GM21619 (cell line): ENCODE measurements at regions not wholly inside any gene's neighbourhood (a gene's known extent, or its start where the extent isn't known, plus 50 kb on each side); places are given as distances from the start of the nearest gene placed in this dataset.
"Not testable (repeated sequence)": the region's sequence is repeated elsewhere in the genome, so short reads cannot be mapped to it uniquely, and the experiment has no call there.

Experiments used
- ATAC-seq: cut with Tn5 transposase; IDR thresholded peaks from one replicate; pipeline ENCODE4 v1.9.1; 2021; ENCODE audit not compliant: unreplicated experiment

DNA sequence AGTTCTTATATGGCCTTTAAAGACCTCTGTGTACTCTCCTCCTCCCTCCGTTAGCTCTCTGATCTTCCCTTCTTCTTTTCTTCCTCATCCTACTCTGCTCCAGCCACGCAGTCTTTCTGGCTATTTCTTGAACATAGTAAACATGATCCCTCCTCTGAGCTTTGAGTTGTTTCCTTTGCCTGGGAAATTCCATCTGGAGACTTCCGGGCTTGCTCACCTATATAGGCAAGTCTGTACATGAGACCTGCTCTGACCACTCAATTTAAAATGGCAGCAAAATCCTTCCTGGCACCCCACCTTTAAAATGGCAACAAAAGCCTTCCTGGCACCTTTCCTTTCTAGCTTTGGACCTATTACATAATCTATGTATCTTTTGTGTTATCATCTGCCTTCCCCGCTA is 517.6 kb downstream of the TTLL7 start:
- not testable (repeated sequence) for ATAC-seq

DNA sequence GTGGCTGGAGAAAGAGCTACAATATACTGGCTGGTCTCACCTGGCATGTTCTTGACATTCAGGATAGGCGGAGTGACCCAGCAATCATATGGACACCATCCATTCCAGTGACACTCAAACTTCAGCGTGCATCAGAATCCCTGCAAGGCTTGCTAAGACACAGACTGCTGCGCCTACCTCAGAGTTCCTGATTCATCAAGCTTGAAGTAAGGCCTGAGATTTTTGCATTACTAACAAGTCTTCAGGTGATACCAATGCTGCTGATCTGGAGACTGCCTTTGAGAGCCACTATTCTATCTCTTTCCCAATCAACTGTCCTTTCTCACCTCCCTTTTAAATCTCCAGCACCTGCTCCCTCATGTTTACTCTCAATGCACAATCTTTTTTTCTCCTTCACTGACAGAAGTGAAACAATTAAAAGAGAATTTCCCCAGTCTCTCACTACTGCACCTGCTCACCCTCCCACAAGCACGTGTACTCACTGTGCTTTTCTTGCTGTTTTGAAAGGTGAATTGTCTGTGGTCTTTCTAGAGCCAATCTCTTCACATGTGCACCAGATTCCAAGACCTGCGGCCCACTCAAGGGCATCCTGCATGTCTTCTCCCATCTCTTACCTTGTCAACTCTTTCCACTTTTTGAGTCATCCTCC is 519.2 kb downstream of the TTLL7 start:
- ATAC-seq: not testable (repeated sequence)

DNA sequence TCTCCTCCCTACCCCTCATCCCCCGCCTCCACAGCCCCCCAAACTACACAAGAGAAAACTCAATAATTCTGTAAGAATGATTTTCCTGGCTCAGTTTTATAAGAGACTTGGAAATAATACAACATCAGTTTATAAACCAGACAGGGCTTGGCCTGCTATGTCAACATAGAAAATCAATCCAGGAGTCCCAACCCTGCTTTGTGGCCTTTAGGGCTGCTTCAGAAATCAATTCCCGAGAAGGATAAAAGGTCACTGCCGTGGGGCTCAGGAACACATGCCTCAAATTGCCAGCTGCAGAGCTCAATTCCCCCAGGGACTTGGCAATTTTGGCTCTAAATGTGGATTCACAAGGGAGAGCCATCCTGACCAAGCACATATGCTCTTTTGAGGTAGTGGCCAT is 520.8 kb downstream of the TTLL7 start:
- ATAC-seq: not testable (repeated sequence)

DNA sequence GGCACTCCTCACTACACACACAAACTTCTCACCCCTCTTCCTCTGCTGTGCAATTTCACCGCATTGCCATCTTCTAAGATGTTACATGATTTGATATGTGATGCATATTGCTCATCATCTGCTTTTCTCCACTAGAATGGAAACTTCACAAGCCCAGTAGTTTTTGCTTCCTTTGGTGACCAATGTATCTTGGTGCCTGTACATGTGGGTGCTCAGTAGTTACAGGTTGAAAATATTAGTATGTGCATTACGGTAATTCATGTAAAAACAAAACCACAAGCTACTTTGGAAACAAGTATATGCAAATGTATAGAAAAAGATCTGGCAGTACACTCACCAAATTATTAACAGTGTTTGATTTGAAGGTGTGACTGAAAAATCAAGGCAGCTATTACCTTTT is 522.4 kb downstream of the TTLL7 start:
- ATAC-seq: peak; percentile 80

DNA sequence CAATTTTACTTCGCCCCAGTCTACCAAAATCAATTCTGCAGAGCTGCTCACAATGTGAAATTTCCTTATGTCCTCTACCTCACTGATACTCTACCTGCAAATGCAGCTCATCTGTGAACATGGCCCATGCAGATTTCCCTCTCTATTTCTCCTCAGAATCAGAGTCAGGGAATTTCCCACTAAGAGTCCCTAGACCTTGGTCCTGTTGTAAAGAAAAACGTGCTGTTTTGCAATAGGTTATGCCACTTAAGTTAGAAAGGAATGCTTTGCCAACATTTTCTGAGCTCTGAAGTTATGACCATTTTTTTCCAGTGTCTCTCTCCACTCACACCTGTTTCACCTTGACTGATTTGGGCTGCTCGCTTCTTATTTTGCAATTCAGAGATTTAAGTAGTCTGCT is 524.0 kb downstream of the TTLL7 start:
- not testable (repeated sequence) for ATAC-seq

GRCh38 chr1:83473986-83474385 is 524.9 kb downstream of the TTLL7 start:
- not testable (repeated sequence) for ATAC-seq

GRCh38 chr1:83472066-83472465 is 526.9 kb downstream of the TTLL7 start:
- ATAC-seq: not testable (repeated sequence)

DNA sequence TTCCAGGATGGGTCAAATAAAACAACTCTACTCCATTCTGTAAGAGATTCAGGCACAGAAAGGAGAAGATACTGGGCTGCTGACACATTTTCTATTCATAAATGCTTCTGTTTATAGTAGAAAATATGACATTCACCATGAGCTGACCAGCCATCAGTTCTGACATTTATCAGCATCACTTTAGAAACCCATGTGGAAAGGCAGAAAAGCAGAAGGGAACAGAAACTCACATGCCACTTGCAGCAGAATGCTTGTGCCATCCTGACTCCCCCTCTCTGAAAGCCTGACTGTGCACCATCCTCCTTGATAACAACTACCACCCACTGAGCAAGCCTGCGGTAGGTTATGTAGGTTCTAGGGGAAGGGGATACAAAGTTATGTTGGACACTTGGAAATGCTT is 527.7 kb downstream of the TTLL7 start:
- not testable (repeated sequence) for ATAC-seq

DNA sequence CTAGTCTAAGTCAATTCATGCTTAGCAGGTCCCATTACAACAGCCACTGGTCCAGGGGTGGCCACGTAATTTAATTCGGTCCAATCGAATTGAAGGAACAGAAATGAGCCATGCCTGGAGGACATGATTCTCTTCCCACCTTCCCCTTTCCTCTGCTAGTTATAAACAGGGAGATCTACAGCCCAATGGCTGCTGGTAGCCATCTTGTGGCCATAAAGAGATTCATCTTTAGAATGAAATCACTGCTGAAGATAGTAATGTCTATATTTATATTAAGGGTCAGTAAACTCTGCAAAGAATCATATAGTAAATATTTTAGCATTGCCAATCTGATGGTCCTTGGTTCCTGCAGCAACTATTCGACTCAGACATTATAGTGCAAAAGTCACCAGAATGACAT is 530.6 kb downstream of the TTLL7 start:
- ATAC-seq: not testable (repeated sequence)

DNA sequence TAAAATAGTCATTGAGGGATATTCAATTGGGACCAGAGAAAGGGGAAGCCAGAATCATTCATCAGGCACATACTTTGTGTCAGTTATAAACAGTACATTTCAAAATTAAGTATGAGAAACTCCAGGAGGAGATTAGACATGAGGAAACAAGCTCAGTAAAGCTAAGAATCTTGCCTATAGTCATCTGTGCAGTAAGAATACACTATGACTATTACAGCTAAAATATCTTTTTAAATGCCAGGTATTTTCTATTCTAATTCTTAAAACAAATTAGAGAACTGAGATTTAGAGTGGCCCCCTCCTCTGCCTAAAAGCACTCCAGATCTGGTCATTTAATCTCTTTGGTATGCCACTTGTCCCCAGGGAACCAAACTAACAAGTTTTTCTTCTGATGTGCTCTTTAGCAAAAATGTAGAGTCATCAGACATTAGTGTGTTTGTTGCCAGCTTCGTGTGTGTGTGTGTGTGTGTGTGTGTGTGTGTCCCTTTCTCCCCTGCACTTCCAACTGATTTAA is 541.1 kb downstream of the TTLL7 start:
- ATAC-seq: not testable (repeated sequence)

DNA sequence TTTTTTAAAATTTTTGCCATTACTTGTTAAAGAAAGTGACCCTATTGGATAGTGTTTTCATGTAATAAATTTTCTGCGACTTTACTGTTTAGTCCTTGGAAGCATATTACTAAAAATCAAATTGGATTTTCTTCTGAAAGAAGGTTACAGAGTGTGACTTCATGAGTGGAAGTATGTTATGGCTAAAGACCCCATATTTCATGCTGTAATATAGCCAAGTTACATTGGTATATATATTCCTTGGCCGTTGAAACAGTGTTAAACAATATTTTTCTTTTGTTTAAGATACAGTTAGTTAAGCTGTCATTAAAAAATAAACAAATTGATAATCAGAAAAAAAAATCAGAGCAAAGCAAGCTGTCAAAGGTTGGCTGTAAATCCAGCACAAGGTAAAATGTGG is 541.7 kb downstream of the TTLL7 start:
- ATAC-seq: not testable (repeated sequence)

GRCh38 chr1:83455753-83456152 is 543.2 kb downstream of the TTLL7 start:
- ATAC-seq: not testable (repeated sequence)

DNA sequence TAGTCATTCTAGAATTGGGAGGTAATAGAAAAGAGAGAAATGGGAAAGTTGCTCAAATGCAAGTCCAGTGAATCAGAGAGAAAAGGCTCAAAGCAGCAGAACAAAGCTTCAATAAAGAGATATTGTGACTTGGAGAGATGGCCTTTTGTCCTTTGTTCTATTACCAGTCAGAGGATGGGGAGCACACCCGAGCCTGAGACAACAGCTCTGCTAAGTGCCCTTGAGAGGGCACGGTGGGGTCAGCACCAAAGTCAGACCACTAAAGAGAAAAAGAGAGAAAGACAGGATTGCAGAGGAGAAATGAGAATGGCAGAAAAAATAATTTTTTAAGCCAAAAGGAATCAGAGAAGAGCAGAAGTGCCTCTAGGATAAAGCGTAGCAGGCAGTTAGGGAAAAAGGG is 553.1 kb downstream of the TTLL7 start:
- ATAC-seq: not testable (repeated sequence)

DNA sequence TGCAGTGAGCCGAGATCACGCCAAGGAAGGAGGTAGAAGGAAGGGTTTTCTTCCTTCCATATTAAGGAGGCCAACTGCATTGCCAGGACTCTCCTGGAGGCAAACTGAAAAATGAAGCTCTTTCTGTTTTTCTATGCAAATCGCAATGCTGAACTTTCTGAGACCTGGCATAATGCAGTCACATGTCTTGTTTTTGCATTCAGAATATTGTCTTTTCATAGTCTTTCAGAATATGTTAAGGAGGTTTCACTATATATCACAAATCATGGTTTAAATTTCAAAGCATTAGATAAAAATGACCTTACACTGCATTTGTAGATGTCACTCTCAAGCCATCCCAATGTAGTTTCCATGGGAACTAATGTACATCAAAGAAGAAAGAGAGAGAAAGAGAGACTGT is 556.5 kb downstream of the TTLL7 start:
- not testable (repeated sequence) for ATAC-seq

- not testable (repeated sequence) for ATAC-seq
These were observed 558.3 kb downstream of the TTLL7 start for GRCh38 chr1:83440586-83440985.

DNA sequence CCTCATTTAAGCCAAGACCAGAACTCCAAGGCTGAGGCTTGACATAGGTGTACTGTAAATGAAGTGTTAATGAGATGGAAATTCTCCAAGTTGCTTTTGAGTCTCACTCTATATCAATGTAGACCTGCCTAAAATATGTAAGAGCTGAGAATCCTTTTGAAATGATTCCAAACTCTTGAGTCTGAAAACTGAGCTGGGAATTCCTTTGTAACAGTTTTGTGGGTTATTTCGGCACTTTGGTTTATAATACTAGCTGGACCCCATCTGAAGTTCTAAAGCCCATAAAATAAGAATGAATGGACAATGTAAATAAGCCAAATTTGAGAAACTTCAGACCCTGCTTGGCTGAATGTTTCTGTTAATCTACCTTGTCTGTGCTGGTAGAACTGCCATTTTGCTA is 558.9 kb downstream of the TTLL7 start:
- not testable (repeated sequence) for ATAC-seq

- not testable (repeated sequence) for ATAC-seq
These were observed 560.6 kb downstream of the TTLL7 start for GRCh38 chr1:83438316-83438715.

- not testable (repeated sequence) for ATAC-seq
These were observed 563.6 kb downstream of the TTLL7 start for GRCh38 chr1:83435336-83435735.

DNA sequence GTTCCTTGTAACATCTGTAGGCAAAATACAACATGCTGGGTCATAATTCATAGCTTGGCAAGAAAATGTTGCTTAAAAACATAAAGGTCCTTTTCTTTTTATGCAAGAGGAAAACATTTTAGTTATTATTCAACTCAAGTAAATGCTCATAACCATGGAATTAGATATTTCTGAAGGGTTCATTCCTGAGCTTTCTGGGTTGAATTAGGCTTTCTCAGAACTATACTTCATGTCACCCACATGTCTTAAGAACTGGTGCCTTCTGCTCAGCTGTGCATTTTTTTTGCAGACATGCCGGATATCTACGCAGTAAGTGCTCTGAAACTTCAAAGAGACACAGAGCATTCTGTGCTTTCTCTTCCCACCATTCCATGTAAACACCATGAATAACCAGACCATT is 571.4 kb downstream of the TTLL7 start:
- ATAC-seq: not testable (repeated sequence)

DNA sequence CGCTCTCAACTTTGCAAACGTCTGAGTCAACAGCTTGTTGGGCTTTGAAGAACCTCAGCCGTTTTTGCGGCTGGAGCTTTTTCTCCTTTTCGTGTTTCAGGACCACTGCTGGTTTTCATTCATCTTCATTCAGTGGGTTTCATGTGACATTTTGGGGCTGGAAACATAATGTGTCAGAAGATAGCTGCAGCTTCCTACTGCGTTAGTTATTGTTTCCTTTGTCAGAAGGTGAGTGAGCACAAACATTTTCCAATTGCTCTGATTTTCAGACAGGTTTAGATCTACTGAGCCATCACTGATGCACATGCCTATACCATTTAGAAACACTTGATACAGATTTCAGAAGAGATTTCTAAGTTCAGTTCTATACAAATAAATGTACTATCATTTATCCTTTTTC is 575.5 kb downstream of the TTLL7 start:
- not testable (repeated sequence) for ATAC-seq

DNA sequence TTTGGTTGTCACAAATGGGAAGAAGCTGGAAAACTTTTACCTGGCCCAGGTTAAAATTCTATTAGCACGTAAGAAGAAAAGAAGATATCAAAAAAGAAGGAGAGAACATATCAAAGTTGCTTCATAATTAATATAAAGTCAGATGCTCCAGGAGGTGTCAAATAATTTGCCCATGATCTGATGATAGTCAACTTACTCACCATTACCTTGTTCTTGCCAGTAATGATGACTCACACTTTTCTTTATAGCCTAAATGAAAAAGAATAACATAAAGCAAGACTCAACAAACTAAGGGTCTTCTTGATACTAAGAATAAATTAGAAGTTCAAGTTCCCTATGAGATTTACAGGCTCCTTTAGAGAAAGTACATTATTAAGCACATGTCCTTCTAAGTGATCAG is 580.4 kb downstream of the TTLL7 start:
- no peak for ATAC-seq

DNA sequence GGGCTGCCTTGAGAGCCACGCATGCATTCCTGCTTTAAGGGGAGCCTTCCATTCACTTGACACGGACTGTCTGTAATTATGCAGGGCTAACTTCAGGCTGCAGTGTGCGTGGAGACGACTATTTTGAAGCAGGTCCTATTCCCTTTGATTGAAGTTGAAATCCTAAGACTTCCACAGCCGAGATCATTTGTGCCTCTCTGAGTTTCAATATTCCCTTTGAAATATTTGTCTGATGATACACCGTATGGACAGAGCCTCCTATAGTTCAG is 585.2 kb downstream of the TTLL7 start:
- ATAC-seq: not testable (repeated sequence)

- ATAC-seq: not testable (repeated sequence)
These were observed 588.1 kb downstream of the TTLL7 start for GRCh38 chr1:83410746-83411413.
